CD4-positive, alpha-beta T cell treated with Interleukin-15 for 4 hours (primary cell): ENCODE measurements at regions not wholly inside any gene's neighbourhood (a gene's known extent, or its start where the extent isn't known, plus 50 kb on each side); places are given as distances from the start of the nearest gene placed in this dataset.
A peak's percentile ranks its signal among the peaks of the same experiment; 100 is the strongest.

Experiments used
- DNase-seq: peaks from one replicate; pipeline ENCODE4 v3.0.0-alpha.2; 2020; ENCODE audit warnings: low spot score

GRCh38 chr1:213650603-213651002, 337.2 kb upstream of the PROX1 start:
- no peak for DNase-seq

GRCh38 chr1:213651077-213651476, 336.7 kb upstream of the PROX1 start:
- no peak for DNase-seq

GRCh38 chr1:213652109-213652508, 335.7 kb upstream of the PROX1 start:
- DNase-seq = no peak

GRCh38 chr1:213656039-213656438, 331.7 kb upstream of the PROX1 start:
- no peak for DNase-seq

GRCh38 chr1:213656503-213656902, 331.3 kb upstream of the PROX1 start:
- DNase-seq = no peak

- no peak for DNase-seq
Observed at GRCh38 chr1:213657013-213657412, 330.8 kb upstream of the PROX1 start.

GRCh38 chr1:213657879-213658278, 329.9 kb upstream of the PROX1 start:
- DNase-seq = no peak

- DNase-seq = no peak
Observed at GRCh38 chr1:213658457-213658856, 329.3 kb upstream of the PROX1 start.

- no peak for DNase-seq
Observed at GRCh38 chr1:213659580-213660547, 327.9 kb upstream of the PROX1 start.

- DNase-seq = no peak
Observed at GRCh38 chr1:213661302-213661701, 326.5 kb upstream of the PROX1 start.

GRCh38 chr1:213666113-213666512, 321.7 kb upstream of the PROX1 start:
- no peak for DNase-seq

- DNase-seq = no peak
Observed at GRCh38 chr1:213666922-213667321, 320.9 kb upstream of the PROX1 start.

- DNase-seq = no peak
Observed at GRCh38 chr1:213669512-213669911, 318.3 kb upstream of the PROX1 start.

- peak; percentile 12 for DNase-seq
Observed at GRCh38 chr1:213669964-213670691, 317.6 kb upstream of the PROX1 start.

- no peak for DNase-seq
Observed at GRCh38 chr1:213670692-213671023, 317.1 kb upstream of the PROX1 start.

- DNase-seq = no peak
Observed at GRCh38 chr1:213675043-213675442, 312.7 kb upstream of the PROX1 start.

- no peak for DNase-seq
Observed at GRCh38 chr1:213676736-213677135, 311.0 kb upstream of the PROX1 start.

GRCh38 chr1:213678348-213678747, 309.4 kb upstream of the PROX1 start:
- DNase-seq = no peak

GRCh38 chr1:213678753-213679152, 309.0 kb upstream of the PROX1 start:
- no peak for DNase-seq

GRCh38 chr1:213679153-213679552, 308.6 kb upstream of the PROX1 start:
- no peak for DNase-seq

GRCh38 chr1:213680677-213681325, 307.0 kb upstream of the PROX1 start:
- no peak for DNase-seq

GRCh38 chr1:213681788-213682340, 305.9 kb upstream of the PROX1 start:
- DNase-seq = no peak
